ENCODE measurements at regions not wholly inside any gene's neighbourhood (a gene's known extent, or its start where the extent isn't known, plus 50 kb on each side); places are given as distances from the start of the nearest gene placed in this dataset.
"Not testable (repeated sequence)": the region's sequence is repeated elsewhere in the genome, so short reads cannot be mapped to it uniquely, and the experiment has no call there.

DNA sequence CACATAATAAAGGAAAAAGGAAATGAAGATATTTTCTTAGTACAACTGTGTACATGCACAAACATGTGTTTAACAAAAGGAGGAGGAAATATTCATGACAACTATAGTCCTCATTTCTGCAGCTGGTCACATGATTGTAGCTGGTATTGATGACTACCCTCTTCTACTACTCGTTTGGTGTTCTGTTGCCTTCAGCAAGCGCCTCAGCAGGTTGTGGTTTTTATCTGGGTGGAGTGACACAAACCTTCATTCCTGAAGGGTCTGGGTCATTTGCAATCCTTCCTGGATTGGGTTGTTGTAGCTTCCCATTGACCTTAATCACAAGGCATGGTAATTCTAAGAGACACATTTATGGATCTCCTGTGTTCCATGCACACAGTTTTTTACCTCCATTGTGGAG, 1009.9 kb upstream of the USP15 start:
- Histone ChIP-seq H3K27me3 (no peaks in the 10 kb centered on the region), H3K4me1 (no peaks in the 10 kb centered on the region), H3K9me3 (no peaks in the 10 kb centered on the region), H3K36me3 (no peaks in the 10 kb centered on the region), H3K27ac (no peak overlapping the region), H3K4me3 (no peak overlapping the region), H3K9ac (ENCODE audit: low read depth in 2 of 2, low read length in 2 of 2) (no peak overlapping the region)
- intact Hi-C loops (cut with DNase I) = no loop called here
- TF ChIP-seq, protein P1, sequence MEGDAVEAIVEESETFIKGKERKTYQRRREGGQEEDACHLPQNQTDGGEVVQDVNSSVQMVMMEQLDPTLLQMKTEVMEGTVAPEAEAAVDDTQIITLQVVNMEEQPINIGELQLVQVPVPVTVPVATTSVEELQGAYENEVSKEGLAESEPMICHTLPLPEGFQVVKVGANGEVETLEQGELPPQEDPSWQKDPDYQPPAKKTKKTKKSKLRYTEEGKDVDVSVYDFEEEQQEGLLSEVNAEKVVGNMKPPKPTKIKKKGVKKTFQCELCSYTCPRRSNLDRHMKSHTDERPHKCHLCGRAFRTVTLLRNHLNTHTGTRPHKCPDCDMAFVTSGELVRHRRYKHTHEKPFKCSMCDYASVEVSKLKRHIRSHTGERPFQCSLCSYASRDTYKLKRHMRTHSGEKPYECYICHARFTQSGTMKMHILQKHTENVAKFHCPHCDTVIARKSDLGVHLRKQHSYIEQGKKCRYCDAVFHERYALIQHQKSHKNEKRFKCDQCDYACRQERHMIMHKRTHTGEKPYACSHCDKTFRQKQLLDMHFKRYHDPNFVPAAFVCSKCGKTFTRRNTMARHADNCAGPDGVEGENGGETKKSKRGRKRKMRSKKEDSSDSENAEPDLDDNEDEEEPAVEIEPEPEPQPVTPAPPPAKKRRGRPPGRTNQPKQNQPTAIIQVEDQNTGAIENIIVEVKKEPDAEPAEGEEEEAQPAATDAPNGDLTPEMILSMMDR (IDR thresholded peaks at IDR 0.05) = no peak
- no peak for DNase-seq

DNA sequence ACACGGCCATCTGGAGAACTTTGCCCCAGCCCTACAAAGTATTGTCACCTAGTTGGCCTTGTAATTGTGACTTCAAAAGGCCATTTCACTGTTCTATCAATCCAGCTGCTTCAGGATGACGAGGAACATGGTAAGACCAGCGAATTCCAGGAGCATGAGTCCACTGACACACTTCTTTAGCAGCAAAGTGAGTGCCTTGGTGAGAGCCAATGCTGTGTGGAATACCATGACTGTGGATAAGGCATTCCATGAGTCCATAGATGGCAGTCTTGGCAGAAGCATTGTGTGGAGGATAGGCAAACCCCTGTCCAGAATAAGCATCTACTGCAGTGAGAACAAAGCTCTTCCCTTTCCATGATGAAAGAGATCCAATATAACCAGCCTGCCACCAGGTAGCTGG, 1009.1 kb upstream of the USP15 start:
- Histone ChIP-seq H3K9me3 (no peaks in the 10 kb centered on the region), H3K4me1 (no peaks in the 10 kb centered on the region), H3K4me3 (no peak overlapping the region), H3K27ac (no peak overlapping the region), H3K27me3 (no peaks in the 10 kb centered on the region), H3K9ac (ENCODE audit: low read depth in 2 of 2, low read length in 2 of 2) (no peak overlapping the region), H3K36me3 (no peaks in the 10 kb centered on the region)
- TF ChIP-seq, protein P1 (IDR thresholded peaks at IDR 0.05) = no peak
- intact Hi-C loops (cut with DNase I) = no loop called here
- DNase-seq = no peak

DNA sequence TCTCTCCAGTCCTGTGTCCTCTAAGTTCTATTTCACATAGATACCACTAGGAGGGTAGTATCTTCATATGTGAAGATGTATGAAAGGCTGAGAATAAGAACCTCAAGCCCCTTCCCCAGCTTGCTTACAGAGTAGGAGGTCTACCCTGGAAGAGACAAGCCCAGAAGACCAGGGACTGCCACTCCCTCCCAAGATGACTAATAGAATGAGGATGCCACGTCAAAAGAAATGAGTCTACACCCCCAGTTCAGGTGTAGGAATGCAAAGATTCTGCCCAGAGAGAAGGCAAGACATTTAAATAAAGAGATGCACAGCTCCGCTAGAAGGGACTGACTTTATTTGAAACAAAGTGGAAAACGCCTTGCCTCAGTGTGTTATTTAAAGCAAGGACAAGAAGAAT, 1006.0 kb upstream of the USP15 start:
- no peak for DNase-seq
- H3K36me3 ChIP-seq = no peaks in the 10 kb centered on the region
- intact Hi-C loops (cut with DNase I) = no loop called here

DNA sequence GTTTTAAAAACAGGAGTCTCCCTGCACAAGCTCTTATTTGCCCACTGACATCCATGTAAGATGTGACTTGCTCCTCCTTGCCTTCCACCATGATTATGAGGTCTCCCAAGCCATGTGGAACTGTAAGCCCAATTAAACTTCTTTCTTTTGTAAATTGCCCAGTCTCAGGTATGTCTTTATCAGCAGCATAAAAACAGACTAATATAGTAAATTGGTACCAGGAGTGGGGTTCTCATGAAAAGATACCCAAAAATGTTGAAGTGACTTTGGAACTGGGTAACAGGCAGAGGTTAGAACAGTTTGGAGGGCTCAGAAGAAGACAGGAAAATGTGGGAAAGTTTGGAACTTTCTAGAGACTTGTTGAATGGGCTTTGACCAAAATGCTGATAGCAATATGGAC, 995.9 kb upstream of the USP15 start:
- H3K4me1 ChIP-seq; DNase-seq; H3K4me3 ChIP-seq; intact Hi-C loops (cut with DNase I); H3K27me3 ChIP-seq; H3K36me3 ChIP-seq; H3K27ac ChIP-seq; H3K9me3 ChIP-seq; H3K9ac ChIP-seq (ENCODE audit: low read depth in 2 of 2, low read length in 2 of 2): not testable (repeated sequence)

More for the DNA sequence above, 1006.0 kb upstream of the USP15 start:
- H3K9me3 ChIP-seq = no peaks in the 10 kb centered on the region
- no peaks in the 10 kb centered on the region for H3K27me3 ChIP-seq
- no peak overlapping the region for H3K9ac ChIP-seq (ENCODE audit: low read depth in 2 of 2, low read length in 2 of 2)
- no peaks in the 10 kb centered on the region for H3K4me1 ChIP-seq
- no peak overlapping the region for H3K27ac ChIP-seq
- H3K4me3 ChIP-seq = no peak overlapping the region
- TF ChIP-seq, protein P1 (IDR thresholded peaks at IDR 0.05) = no peak

DNA sequence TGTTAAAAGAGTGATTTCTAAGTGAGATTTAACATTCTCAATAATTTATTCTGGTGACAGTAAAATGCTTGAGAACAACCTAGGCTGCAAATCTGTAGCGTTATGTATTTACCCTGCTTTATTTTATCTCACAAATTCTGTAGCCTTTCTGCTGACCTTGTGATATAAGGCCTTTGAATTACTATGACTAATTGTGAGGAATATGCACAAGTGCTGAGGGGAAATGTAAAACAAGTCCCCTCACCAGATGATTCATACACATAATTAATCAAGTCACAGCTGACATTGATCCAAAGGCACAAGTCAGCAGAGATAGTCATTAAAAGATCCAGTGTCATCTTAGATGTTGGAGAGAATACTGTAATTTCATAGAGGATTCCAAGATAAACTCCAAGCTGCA, 992.7 kb upstream of the USP15 start:
- H3K9me3 ChIP-seq = no peaks in the 10 kb centered on the region
- H3K27me3 ChIP-seq = no peaks in the 10 kb centered on the region
- no peak for DNase-seq
- H3K27ac ChIP-seq = no peak overlapping the region
- intact Hi-C loops (cut with DNase I) = no loop called here
- no peak overlapping the region for H3K9ac ChIP-seq (ENCODE audit: low read depth in 2 of 2, low read length in 2 of 2)
- TF ChIP-seq, protein P1 (IDR thresholded peaks at IDR 0.05) = no peak
- H3K4me1 ChIP-seq = no peaks in the 10 kb centered on the region
- no peak overlapping the region for H3K4me3 ChIP-seq
- no peaks in the 10 kb centered on the region for H3K36me3 ChIP-seq

DNA sequence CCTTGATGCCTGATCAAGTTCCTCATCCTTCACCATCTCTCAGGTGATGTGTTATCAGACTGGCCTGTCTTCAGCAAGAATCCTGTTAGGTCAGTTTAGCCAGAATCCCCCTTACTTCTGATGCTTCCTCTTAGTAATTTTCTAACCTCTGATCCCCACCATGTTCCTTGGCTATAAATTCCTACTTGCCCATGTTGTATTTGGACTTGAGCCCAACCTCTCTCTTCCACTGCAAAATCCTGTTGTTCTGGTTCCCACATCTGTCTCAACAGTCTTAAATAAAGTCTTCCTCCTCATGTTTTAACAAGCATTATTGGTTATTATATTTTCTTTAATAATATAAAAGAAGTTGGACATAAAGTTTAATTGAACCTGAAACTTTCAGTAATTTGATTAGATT, 987.8 kb upstream of the USP15 start:
- H3K9ac ChIP-seq (ENCODE audit: low read depth in 2 of 2, low read length in 2 of 2) = no peak overlapping the region
- no peaks in the 10 kb centered on the region for H3K27me3 ChIP-seq
- no peaks in the 10 kb centered on the region for H3K4me1 ChIP-seq
- no peaks in the 10 kb centered on the region for H3K36me3 ChIP-seq
- no peaks in the 10 kb centered on the region for H3K9me3 ChIP-seq
- intact Hi-C loops (cut with DNase I) = no loop called here
- no peak overlapping the region for H3K27ac ChIP-seq
- TF ChIP-seq, protein P1 (IDR thresholded peaks at IDR 0.05) = no peak
- no peak overlapping the region for H3K4me3 ChIP-seq
- DNase-seq = no peak

Measured in colonic mucosa (tissue), 4 donors.